ENCODE measurements at regions not wholly inside any gene's neighbourhood (a gene's known extent, or its start where the extent isn't known, plus 50 kb on each side); places are given as distances from the start of the nearest gene placed in this dataset.

DNA sequence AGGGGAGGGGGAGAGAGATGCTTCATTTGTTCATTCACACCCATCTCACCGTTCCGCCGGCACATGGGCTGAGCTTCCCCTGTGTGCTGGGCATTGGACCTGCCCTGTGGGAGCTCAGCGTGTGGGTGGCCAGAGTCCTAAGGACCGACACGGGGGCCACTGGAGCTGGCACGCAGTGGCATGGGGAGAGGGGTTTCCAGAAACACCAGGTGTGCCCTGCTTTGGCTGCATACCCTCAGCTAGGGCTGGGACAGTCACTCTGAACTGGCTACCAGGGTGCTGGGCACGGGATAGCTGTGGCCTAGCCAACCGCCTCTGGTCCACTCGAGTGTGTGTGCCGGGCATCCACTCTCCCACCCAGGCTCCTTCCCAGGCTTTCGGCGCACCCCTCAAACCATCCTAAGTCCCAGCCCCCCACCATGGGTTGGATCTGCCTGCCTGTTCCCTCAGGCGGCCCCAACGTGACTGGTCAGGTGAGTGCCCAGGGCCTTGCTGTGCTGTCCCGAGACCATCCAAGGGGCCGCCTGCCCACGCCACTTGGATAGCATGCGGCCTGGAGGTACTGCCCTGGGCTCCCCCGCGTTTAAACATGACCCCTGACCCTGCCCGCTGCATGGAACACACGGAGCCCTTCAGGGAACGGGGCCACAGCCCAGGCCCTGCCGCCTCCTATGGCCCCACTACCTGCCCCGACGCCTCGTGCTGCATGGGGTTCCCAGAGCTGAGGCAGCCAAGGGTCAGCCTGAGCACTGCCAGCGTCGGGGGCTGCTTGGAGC is 51.6 kb upstream of the LINC01488 start:
- DNase-seq, result no peak
- H3K4me3 Mint-ChIP-seq (ENCODE audit: unreplicated experiment), result no peak overlapping the region
- H3K4me1 ChIP-seq, result peaks cover 46% of the 10 kb centered on the region
- ChIA-PET POLR2A (no interaction called here), CTCF (interaction anchor here (0.6 kb wide), 2 partner anchors 15 to 207 kb away, joined by 3 read pairs; no protein-coding TSS in a partner anchor)
- H3K36me3 Mint-ChIP-seq (ENCODE audit: insufficient read depth, unreplicated experiment), result no peaks in the 10 kb centered on the region
- H3K27me3 Mint-ChIP-seq (ENCODE audit: insufficient read depth, unreplicated experiment), result no peaks in the 10 kb centered on the region
- peaks cover 4% of the 10 kb centered on the region for H3K9me3 ChIP-seq
- peaks cover 7% of the 10 kb centered on the region for H3K9me3 Mint-ChIP-seq (ENCODE audit: unreplicated experiment)
- H3K27me3 ChIP-seq (replicated peaks; ENCODE audit: control insufficient read depth, insufficient read depth, low read length), result no peaks in the 10 kb centered on the region
- intact Hi-C loops (cut with micrococcal nuclease; ENCODE audit: unreplicated experiment), result no loop called here
- peaks cover 54% of the 10 kb centered on the region for H3K4me1 Mint-ChIP-seq (ENCODE audit: low read depth, unreplicated experiment)
- BruUV-seq (replicated peaks), result no TSS peak
- TF ChIP-seq, protein P1, sequence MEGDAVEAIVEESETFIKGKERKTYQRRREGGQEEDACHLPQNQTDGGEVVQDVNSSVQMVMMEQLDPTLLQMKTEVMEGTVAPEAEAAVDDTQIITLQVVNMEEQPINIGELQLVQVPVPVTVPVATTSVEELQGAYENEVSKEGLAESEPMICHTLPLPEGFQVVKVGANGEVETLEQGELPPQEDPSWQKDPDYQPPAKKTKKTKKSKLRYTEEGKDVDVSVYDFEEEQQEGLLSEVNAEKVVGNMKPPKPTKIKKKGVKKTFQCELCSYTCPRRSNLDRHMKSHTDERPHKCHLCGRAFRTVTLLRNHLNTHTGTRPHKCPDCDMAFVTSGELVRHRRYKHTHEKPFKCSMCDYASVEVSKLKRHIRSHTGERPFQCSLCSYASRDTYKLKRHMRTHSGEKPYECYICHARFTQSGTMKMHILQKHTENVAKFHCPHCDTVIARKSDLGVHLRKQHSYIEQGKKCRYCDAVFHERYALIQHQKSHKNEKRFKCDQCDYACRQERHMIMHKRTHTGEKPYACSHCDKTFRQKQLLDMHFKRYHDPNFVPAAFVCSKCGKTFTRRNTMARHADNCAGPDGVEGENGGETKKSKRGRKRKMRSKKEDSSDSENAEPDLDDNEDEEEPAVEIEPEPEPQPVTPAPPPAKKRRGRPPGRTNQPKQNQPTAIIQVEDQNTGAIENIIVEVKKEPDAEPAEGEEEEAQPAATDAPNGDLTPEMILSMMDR (IDR thresholded peaks at IDR 0.05; ENCODE audit: insufficient read depth in 1 of 2, low read depth in 1 of 2, low read length in 1 of 2, severe bottlenecking in 1 of 2, unreplicated experiment in 1 of 2), result no peak
- H3K36me3 ChIP-seq (ENCODE audit: control insufficient read depth, insufficient read depth, low read length), result no peaks in the 10 kb centered on the region
- peak overlapping the region; percentile 36 for H3K27ac Mint-ChIP-seq (ENCODE audit: unreplicated experiment)
- no peak overlapping the region for H3K4me3 ChIP-seq (ENCODE audit: low read depth, low read length)

DNA sequence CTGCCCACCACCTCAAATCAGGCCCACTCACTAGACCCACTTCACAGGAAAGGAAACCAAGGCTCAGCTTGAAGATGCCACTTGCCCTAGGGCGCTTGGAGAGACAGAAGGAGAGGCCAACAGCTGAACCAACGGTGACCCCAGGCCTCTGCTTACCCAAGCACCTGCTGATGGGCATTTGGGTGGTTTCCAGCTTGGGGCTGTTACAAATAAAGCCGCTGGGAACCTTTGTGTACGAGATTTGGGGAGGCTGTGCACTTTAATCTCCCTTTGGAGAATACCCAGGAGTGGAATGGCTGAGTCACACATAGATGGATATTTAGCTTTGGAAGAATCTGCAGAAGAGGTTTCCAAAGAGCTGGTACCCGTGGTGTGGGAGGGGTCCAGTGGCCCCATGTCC is 50.9 kb upstream of the LINC01488 start:
- TF ChIP-seq, protein P1 (IDR thresholded peaks at IDR 0.05; ENCODE audit: insufficient read depth in 1 of 2, low read depth in 1 of 2, low read length in 1 of 2, severe bottlenecking in 1 of 2, unreplicated experiment in 1 of 2), result no peak
- Mint-ChIP-seq H3K4me1 (ENCODE audit: low read depth, unreplicated experiment) (peaks cover 52% of the 10 kb centered on the region), H3K27me3 (ENCODE audit: insufficient read depth, unreplicated experiment) (no peaks in the 10 kb centered on the region), H3K27ac (ENCODE audit: unreplicated experiment) (peak overlapping the region; percentile 36), H3K9me3 (ENCODE audit: unreplicated experiment) (peaks cover under 1% of the 10 kb centered on the region), H3K4me3 (ENCODE audit: unreplicated experiment) (no peak overlapping the region), H3K36me3 (ENCODE audit: insufficient read depth, unreplicated experiment) (no peaks in the 10 kb centered on the region)
- H3K9me3 ChIP-seq, result no peaks in the 10 kb centered on the region
- no TSS peak for BruUV-seq (replicated peaks)
- POLR2A ChIA-PET, result no interaction called here
- no peaks in the 10 kb centered on the region for H3K27me3 ChIP-seq (replicated peaks; ENCODE audit: control insufficient read depth, insufficient read depth, low read length)
- H3K4me3 ChIP-seq (ENCODE audit: low read depth, low read length), result no peak overlapping the region
- H3K36me3 ChIP-seq (ENCODE audit: control insufficient read depth, insufficient read depth, low read length), result no peaks in the 10 kb centered on the region
- CTCF ChIA-PET, result no interaction called here
- no peak for DNase-seq
- intact Hi-C loops (cut with micrococcal nuclease; ENCODE audit: unreplicated experiment), result no loop called here
- H3K4me1 ChIP-seq, result peaks cover 52% of the 10 kb centered on the region

DNA sequence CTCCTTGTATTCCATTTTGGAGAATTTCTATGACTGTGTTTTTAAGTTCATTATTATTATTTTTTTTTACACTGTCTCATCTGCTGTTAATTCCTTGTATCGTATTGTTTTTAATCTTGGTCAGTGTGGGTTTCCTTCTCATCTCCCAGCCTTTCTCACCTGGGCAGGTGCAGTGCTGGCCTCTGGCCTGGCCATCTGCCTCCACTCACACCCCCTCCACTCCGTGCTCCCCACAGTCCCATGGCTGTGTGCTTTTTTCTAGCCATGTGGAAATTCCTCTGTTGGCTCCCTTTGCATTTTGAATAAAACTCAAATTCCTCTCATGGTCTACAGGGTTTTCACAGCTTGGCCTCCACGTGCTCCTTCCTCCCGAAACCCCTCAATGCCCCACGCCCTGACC is 50.3 kb upstream of the LINC01488 start:
- Mint-ChIP-seq H3K4me1 (ENCODE audit: low read depth, unreplicated experiment) (peaks cover 51% of the 10 kb centered on the region), H3K27me3 (ENCODE audit: insufficient read depth, unreplicated experiment) (no peaks in the 10 kb centered on the region), H3K36me3 (ENCODE audit: insufficient read depth, unreplicated experiment) (no peaks in the 10 kb centered on the region), H3K4me3 (ENCODE audit: unreplicated experiment) (no peak overlapping the region), H3K27ac (ENCODE audit: unreplicated experiment) (peak overlapping the region; percentile 31), H3K9me3 (ENCODE audit: unreplicated experiment) (no peaks in the 10 kb centered on the region)
- H3K27me3 ChIP-seq (replicated peaks; ENCODE audit: control insufficient read depth, insufficient read depth, low read length), result no peaks in the 10 kb centered on the region
- TF ChIP-seq, protein P1 (IDR thresholded peaks at IDR 0.05; ENCODE audit: insufficient read depth in 1 of 2, low read depth in 1 of 2, low read length in 1 of 2, severe bottlenecking in 1 of 2, unreplicated experiment in 1 of 2), result no peak
- CTCF ChIA-PET, result no interaction called here
- no TSS peak for BruUV-seq (replicated peaks)
- H3K4me1 ChIP-seq, result peaks cover 58% of the 10 kb centered on the region
- H3K9me3 ChIP-seq, result no peaks in the 10 kb centered on the region
- intact Hi-C loops (cut with micrococcal nuclease; ENCODE audit: unreplicated experiment), result no loop called here
- POLR2A ChIA-PET, result interaction anchor here (0.5 kb wide), 1 partner anchor 88 kb away, joined by 3 read pairs; no protein-coding TSS in a partner anchor
- no peaks in the 10 kb centered on the region for H3K36me3 ChIP-seq (ENCODE audit: control insufficient read depth, insufficient read depth, low read length)
- no peak overlapping the region for H3K4me3 ChIP-seq (ENCODE audit: low read depth, low read length)
- no peak for DNase-seq

Data from Caco-2 (cell line).